GM19467 (cell line): ENCODE measurements at regions not wholly inside any gene's neighbourhood (a gene's known extent, or its start where the extent isn't known, plus 50 kb on each side); places are given as distances from the start of the nearest gene placed in this dataset.
"Not testable (repeated sequence)": the region's sequence is repeated elsewhere in the genome, so short reads cannot be mapped to it uniquely, and the experiment has no call there.

ENCODE experiments used
- ATAC-seq: cut with Tn5 transposase; IDR thresholded peaks from one replicate; pipeline ENCODE4 v1.9.1; 2021; ENCODE audit warnings: mild to moderate bottlenecking, moderate library complexity; ENCODE audit not compliant: unreplicated experiment

- no peak for ATAC-seq
Observed at GRCh38 chr2:15818318-15818753, 122.0 kb upstream of the MYCN start.

DNA sequence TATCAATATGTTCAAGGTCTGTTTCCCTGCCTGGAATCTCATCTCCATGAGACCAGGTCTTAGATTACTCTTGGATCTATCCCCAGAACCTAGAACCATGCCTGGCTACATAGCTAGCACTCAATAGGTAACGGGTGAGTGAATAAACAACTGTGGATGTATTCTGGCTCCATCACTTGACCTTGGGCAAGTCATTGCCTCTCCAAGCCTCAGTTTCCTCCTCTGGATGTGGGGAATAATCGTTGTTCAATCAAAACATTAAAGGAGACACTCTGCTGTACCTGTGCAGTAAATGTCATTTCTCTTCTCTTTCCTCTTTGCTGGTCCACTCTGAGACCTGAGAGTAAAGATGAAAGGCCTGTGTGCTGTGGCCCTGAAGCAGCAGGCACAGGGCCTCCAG, 121.5 kb upstream of the MYCN start:
- ATAC-seq, result no peak

DNA sequence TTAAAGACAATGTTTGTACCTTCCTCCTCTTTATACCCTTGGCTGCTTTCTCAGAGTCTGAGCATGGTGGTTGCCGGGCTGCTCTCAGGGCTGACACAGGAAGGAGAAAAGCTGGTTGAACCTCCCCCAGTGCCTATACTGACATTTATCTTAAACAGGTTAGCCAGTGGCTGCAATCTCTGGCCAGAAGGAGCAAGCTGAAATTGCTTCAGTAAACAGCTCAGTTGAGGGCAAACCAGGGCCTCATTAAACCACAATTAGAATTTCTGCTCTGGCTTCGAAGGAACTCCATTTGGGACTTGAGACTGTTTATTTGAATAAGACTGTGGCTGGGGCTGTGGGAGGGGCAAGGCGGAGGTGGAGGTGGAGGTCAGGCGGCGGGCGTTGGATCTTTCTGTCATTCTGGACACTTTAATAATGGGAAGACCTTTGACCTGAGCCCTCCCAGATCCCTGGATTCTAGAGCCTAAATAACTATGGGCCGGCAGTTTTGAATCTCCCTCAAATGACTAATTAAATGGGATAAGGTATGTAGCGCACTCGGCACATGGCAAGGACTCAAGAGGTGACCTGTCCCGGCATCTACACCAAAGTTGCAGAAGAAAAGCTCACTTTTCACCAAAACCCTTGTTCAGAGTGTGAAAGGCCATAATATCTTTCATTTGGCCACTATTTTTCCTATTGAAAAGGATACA, 120.6 kb upstream of the MYCN start:
- no peak for ATAC-seq

- no peak for ATAC-seq
Observed at GRCh38 chr2:15820257-15820566, 120.1 kb upstream of the MYCN start.

DNA sequence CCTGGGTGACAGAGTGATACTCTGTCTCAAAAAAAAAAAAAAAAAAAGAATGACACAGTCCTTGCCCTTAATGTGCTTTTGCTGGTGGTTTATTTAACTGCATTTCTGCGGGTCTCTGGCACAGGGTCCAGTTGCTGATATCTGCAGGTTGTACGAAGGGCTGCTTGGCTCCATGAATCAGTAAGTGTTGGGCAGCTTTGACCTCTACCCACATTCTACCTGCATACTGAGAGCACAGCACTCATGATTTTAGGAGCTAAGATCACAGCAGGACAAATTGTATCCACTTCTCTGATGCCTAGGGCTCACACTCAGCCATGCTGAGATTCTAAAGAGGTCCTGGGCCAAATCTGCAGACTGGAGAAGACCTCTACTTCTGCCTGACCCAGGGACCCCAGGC, 119.4 kb upstream of the MYCN start:
- no peak for ATAC-seq

- no peak for ATAC-seq
Observed at GRCh38 chr2:15822151-15823044, 118.0 kb upstream of the MYCN start.

- ATAC-seq, result no peak
Observed at GRCh38 chr2:15823459-15824396, 116.6 kb upstream of the MYCN start.

DNA sequence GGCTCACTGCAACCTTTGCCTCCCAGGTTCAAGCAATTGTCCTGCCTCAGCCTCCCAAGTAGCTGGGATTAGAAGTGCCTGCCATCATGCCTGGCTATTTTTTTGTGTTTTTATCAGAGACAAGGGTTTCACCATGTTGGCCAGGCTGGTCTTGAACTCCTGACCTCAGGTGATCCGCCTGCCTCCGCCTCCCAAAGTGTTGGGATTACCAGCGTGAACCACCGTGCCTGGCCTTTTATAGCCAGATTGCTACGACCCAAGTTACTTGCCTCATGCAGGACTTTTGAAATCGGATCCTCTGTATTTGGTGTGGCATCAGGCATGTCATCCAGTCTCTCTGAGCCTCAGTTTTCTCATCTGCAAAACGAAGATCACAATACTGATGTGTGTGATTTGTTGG, 115.9 kb upstream of the MYCN start:
- not testable (repeated sequence) for ATAC-seq

GRCh38 chr2:15825276-15825980, 114.9 kb upstream of the MYCN start:
- ATAC-seq, result no peak

- no peak for ATAC-seq
Observed at GRCh38 chr2:15826273-15826717, 114.1 kb upstream of the MYCN start.

- no peak for ATAC-seq
Observed at GRCh38 chr2:15827001-15827400, 113.3 kb upstream of the MYCN start.

DNA sequence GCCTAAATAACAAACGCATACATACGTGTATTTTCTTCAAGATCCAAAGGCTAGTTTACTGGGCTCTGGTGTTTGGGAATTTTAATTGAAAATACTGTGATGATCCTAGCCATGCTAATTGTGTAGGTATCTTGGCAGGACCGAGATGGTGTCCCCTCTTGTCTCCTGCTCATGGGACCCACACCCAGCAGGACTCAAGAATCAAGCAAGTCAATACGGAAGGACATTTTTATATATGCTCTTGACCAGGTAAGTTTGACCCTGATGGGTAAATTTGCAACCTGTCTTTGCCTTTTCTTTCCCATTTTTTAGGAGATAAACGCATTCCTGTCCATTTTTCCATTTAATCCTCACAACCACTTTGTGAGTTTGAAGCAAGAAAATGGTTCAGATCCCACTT, 111.8 kb upstream of the MYCN start:
- ATAC-seq, result no peak

- no peak for ATAC-seq
Observed at GRCh38 chr2:15829091-15829801, 111.1 kb upstream of the MYCN start.

DNA sequence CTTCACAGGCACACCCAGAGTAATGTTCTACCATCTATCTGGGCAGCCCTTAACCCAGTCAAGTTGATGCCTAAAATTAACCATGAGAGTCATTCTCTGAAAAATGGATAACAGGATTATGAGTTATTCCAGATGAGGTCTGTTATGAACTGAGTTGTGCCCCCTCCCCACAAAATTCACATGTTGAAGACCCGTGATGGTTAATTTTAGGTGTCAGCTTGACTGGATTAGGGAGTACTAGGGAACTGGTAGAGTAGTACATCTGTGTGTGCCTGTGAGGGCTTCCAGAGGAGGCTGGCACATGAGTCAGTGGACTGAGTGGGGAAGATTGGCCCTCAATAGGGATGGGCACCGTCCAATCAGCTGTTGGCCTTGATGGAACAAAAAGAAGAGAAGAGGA, 110.4 kb upstream of the MYCN start:
- ATAC-seq, result no peak

DNA sequence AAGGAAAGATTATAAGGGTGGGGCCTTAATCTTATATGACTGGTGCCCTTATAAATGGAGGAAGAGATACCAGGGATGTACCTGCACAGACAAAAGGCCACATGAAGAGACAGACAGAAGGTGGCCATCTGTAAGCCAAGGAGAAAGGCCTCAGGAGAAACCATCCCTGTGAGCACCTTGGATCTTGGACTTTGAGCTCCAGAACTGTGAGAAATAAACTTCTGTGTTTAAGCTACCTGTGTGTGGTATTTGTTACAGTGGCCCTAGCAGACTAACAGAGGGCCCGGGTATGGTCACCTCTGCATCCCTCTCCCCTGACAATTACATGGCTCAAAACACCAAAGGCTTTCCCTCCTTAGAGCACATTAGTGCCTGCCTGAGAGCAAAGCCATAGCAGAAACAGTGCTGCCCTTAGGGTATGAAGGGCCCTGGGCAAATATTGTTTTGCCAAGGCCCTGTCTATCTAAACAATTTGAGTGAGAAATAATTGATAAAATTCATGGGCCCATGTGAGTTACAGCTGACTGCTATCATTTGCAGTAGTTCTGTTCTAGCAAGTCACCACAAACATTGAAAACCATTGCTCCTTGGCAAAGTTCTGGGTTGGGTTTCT, 109.3 kb upstream of the MYCN start:
- ATAC-seq, result no peak

GRCh38 chr2:15832030-15832709, 108.2 kb upstream of the MYCN start:
- no peak for ATAC-seq

DNA sequence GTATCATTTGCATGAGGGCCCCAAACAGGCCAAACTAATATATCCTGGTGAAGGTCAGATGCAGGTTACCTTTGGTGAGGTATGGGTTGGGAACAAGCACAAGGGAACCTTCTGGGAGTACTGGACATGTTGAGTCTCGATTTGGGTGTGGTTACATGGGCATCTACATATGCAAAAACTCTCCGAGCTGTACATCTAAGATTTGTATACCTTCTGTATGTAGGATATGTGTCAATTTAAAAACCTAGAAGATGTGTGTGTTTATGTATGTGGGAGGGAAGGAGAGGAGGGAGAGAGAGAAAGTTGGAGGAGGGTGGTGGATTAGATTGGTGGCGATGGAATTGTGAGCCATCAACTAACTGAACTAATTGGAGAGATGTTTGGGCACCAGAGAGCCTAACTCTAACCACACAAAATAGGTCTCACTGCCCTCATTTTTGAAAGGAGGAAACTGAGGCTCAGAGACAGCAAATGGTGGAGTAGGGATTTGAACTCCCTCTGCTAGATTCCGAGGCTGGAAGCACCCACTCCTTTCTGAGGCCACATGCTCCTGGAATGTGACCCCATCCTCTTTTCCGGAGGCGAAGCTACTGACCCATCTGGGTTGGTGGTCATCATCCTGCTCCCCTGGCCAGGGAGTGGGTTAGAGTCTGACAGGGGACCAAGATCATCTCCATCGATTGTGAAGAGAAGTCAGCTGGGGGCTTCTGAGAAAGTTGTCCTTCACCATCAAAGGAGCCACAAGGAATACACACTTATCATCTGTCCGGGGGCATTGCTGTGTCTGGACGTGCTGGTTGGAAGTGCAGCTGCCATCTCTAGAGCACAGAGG, 107.3 kb upstream of the MYCN start:
- no peak for ATAC-seq

DNA sequence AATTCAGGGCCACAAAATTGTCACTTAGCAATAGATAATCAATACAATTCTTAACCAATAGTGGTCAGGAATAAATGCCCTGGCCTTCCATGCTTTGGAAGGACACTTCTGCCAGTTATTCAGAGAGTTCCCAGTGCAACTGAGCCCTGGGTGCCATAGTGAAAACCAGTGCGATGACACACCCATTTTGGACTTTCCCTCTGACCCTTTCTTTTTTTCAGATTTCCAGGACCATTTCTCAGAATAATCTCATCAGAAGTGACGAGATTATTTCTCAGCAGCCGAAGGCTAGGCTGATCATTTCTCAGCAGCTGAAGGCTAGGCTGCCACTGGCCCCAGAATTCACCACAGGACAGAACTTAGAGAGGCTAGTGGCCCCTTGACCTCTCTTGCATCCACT, 106.6 kb upstream of the MYCN start:
- no peak for ATAC-seq
